Natural killer cell (primary cell): ENCODE measurements at regions not wholly inside any gene's neighbourhood (a gene's known extent, or its start where the extent isn't known, plus 50 kb on each side); places are given as distances from the start of the nearest gene placed in this dataset.

ENCODE experiments used
- ATAC-seq, 3 donors: fragments of 150-1000 bp in 2 of 3; fragments of 200-7000 bp in 1 of 3; cut with Tn5 transposase; 1 replicate in 1 of 3; 2 replicates in 2 of 3; pipeline ENCODE4 v1.10.0; 2021; ENCODE audit warnings: mild to moderate bottlenecking in 2 of 3, moderate library complexity in 2 of 3
- DNase-seq, 2 donors: peaks; one replicate each; pipeline versions ENCODE4 v3.0.0 to v3.0.0-alpha.2; 2013 to 2021; ENCODE audit warnings: mixed read lengths in 1 of 2
- H3K27ac ChIP-seq: one replicate; pipeline ENCODE4 v1.5.1; 2013; ENCODE audit warnings: mild to moderate bottlenecking, low read length
- H3K27me3 ChIP-seq: one replicate; pipeline ENCODE4 v1.6.1; 2013; ENCODE audit warnings: low read length; ENCODE audit not compliant: control insufficient read depth, insufficient read depth
- H3K36me3 ChIP-seq: one replicate; pipeline ENCODE4 v1.6.1; 2013; ENCODE audit warnings: low read length; ENCODE audit not compliant: control insufficient read depth, insufficient read depth
- H3K4me1 ChIP-seq: one replicate; pipeline ENCODE4 v1.6.1; 2013; ENCODE audit warnings: low read length; ENCODE audit not compliant: control insufficient read depth, insufficient read depth
- H3K4me3 ChIP-seq: one replicate; pipeline ENCODE4 v1.5.1; 2013; ENCODE audit warnings: low read length
- H3K9me3 ChIP-seq: one replicate; pipeline ENCODE4 v1.6.1; 2013; ENCODE audit warnings: low read length; ENCODE audit not compliant: control insufficient read depth, insufficient read depth
- H3K27ac Mint-ChIP-seq, 2 donors: one replicate each; pipeline ENCODE4 v1.8.0; 2022; ENCODE audit warnings: mild to moderate bottlenecking in 2 of 2, mixed read lengths in 2 of 2, moderate library complexity in 1 of 2
- H3K27me3 Mint-ChIP-seq, 2 donors: one replicate each; pipeline ENCODE4 v1.8.0; 2022; ENCODE audit warnings: low read depth in 2 of 2, mixed read lengths in 2 of 2
- H3K36me3 Mint-ChIP-seq: one replicate; pipeline ENCODE4 v1.8.0; 2022; ENCODE audit warnings: mixed read lengths
- H3K4me1 Mint-ChIP-seq, 2 donors: one replicate each; pipeline ENCODE4 v1.8.0; 2022; ENCODE audit warnings: mixed read lengths in 2 of 2
- H3K4me3 Mint-ChIP-seq: one replicate; pipeline ENCODE4 v1.8.0; 2022; ENCODE audit warnings: mild to moderate bottlenecking, moderate library complexity, mixed read lengths
- H3K9me3 Mint-ChIP-seq, 2 donors: one replicate each; pipeline ENCODE4 v1.8.0; 2022; ENCODE audit warnings: mixed read lengths in 2 of 2
- WGBS: methylation state at CpG from one replicate; pipeline ENCODE4 v1.1.7; 2013; ENCODE audit warnings: missing lambda C conversion rate; ENCODE audit not compliant: insufficient coverage; 5-methylcytosine and 5-hydroxymethylcytosine counted together
- intact Hi-C: fragments of 100-400 bp; cut with micrococcal nuclease; formaldehyde crosslinking; loops from one replicate; pipeline ENCODE4 v1.14.2; 2022
- TF ChIP-seq, protein P1 (sequence below): fragments of 200-600 bp; IDR thresholded peaks from one replicate; pipeline ENCODE4 v1.8.0; 2022; ENCODE audit warnings: antibody characterized with exemption

DNA sequence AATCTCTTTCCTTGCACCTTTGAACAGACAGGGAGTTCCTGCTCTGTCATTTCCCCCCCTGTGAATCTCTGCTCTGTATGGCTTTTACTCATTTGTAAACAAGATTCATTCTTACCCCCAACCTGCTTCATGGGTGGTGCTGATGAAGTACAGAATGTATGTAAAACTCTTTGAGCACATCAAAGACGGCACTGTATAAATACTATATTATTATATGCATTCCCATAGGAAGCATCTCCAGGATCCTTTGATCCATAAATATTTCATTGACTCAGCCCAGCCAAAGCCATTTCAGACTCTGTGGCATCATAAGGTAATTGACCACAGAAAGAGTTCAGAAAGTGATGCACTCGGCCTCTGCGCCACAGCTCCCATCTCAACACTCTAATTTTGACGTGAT lies 208.7 kb downstream of the EFNB2 start:
- TF ChIP-seq, protein P1, sequence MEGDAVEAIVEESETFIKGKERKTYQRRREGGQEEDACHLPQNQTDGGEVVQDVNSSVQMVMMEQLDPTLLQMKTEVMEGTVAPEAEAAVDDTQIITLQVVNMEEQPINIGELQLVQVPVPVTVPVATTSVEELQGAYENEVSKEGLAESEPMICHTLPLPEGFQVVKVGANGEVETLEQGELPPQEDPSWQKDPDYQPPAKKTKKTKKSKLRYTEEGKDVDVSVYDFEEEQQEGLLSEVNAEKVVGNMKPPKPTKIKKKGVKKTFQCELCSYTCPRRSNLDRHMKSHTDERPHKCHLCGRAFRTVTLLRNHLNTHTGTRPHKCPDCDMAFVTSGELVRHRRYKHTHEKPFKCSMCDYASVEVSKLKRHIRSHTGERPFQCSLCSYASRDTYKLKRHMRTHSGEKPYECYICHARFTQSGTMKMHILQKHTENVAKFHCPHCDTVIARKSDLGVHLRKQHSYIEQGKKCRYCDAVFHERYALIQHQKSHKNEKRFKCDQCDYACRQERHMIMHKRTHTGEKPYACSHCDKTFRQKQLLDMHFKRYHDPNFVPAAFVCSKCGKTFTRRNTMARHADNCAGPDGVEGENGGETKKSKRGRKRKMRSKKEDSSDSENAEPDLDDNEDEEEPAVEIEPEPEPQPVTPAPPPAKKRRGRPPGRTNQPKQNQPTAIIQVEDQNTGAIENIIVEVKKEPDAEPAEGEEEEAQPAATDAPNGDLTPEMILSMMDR, result no peak
- H3K36me3 ChIP-seq, result no peaks in the 10 kb centered on the region
- no peaks in the 10 kb centered on the region for H3K27me3 ChIP-seq
- peaks cover 4 to 10% of the 10 kb centered on the region in 2 donors for H3K9me3 Mint-ChIP-seq
- no peaks in the 10 kb centered on the region for H3K36me3 Mint-ChIP-seq
- no peaks in the 10 kb centered on the region for H3K4me1 Mint-ChIP-seq
- H3K4me3 Mint-ChIP-seq, result no peak overlapping the region
- no peak overlapping the region for H3K27ac Mint-ChIP-seq
- H3K9me3 ChIP-seq, result peaks cover 9% of the 10 kb centered on the region
- no peaks in the 10 kb centered on the region for H3K4me1 ChIP-seq
- DNase-seq (no peak), ATAC-seq (no peak)
- WGBS, result 91% methylated on average over 2 of the region's 4 CpGs
- intact Hi-C loops, result no loop called here
- no peak overlapping the region for H3K4me3 ChIP-seq
- H3K27me3 Mint-ChIP-seq, result no peaks in the 10 kb centered on the region
- no peak overlapping the region for H3K27ac ChIP-seq

DNA sequence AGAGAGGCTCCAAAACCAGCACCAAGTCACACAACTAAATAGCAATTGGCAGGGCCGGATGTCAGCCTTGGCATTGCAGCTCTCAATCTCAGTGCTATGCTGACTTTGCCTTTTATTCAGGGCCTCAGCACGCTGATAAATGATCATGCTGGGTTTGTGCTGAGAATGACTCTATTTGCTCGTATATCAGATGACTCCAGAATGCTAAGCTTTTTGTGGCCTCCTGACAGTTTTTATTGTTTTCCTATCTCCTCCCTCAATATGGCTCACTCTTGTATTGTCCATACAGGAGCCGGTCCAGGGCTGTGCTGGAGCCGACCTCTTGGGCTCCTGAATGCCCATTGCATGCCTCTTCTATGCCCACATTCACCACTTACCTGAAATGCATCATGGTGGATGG lies 211.0 kb downstream of the EFNB2 start:
- Histone ChIP-seq H3K9me3 (peaks cover 11% of the 10 kb centered on the region), H3K27ac (no peak overlapping the region), H3K4me3 (no peak overlapping the region), H3K4me1 (no peaks in the 10 kb centered on the region), H3K36me3 (no peaks in the 10 kb centered on the region), H3K27me3 (no peaks in the 10 kb centered on the region)
- ATAC-seq (no peak), DNase-seq (no peak)
- no peaks in the 10 kb centered on the region for H3K27me3 Mint-ChIP-seq
- no peaks in the 10 kb centered on the region for H3K36me3 Mint-ChIP-seq
- 88% methylated on average over 5 of the region's 5 CpGs for WGBS
- no peak overlapping the region for H3K4me3 Mint-ChIP-seq
- intact Hi-C loops, result no loop called here
- peaks cover 4 to 12% of the 10 kb centered on the region in 2 donors for H3K9me3 Mint-ChIP-seq
- H3K27ac Mint-ChIP-seq, result no peak overlapping the region
- TF ChIP-seq, protein P1, result no peak
- no peaks in the 10 kb centered on the region for H3K4me1 Mint-ChIP-seq

GRCh38 chr13:106322628-106323027 lies 212.8 kb downstream of the EFNB2 start:
- H3K27ac ChIP-seq, result no peak overlapping the region
- H3K4me1 ChIP-seq, result no peaks in the 10 kb centered on the region
- no peak overlapping the region for H3K4me3 Mint-ChIP-seq
- peaks cover 11% of the 10 kb centered on the region for H3K9me3 ChIP-seq
- no peak overlapping the region for H3K4me3 ChIP-seq
- intact Hi-C loops, result no loop called here
- TF ChIP-seq, protein P1, result no peak
- no peak for ATAC-seq
- H3K9me3 Mint-ChIP-seq, result peaks cover 4 to 12% of the 10 kb centered on the region in 2 donors
- no peaks in the 10 kb centered on the region for H3K36me3 Mint-ChIP-seq
- H3K27ac Mint-ChIP-seq, result no peak overlapping the region
- H3K27me3 Mint-ChIP-seq, result no peaks in the 10 kb centered on the region
- H3K4me1 Mint-ChIP-seq, result no peaks in the 10 kb centered on the region
- H3K36me3 ChIP-seq, result no peaks in the 10 kb centered on the region
- H3K27me3 ChIP-seq, result no peaks in the 10 kb centered on the region
- DNase-seq, result no peak

DNA sequence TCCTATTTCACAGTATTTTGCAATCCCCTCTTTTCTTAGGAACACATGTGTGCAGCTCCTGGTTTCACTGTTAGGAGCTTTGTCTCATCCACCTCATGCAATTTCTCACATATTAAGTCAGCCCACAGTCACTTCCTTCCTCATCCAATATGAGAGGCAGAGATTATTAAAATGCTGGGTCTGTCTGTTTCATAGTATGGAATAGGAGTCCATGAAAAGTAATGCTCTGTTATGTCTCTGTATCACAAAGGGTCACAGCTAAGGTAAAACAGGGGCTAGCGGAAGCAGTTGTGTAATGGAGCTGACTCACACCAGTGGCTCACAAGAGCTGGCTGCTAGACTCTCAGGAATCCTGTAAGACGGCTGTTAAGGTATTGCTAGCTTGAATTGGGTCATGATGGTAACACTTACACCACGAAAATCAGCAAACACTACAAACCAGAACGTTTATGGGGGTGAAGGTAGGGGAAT lies 216.5 kb downstream of the EFNB2 start:
- no peaks in the 10 kb centered on the region for H3K27me3 ChIP-seq
- no peak overlapping the region for H3K27ac ChIP-seq
- TF ChIP-seq, protein P1, result no peak
- intact Hi-C loops, result no loop called here
- Mint-ChIP-seq H3K27me3 (no peaks in the 10 kb centered on the region), H3K36me3 (no peaks in the 10 kb centered on the region), H3K9me3 (peaks cover 4 to 10% of the 10 kb centered on the region in 2 donors), H3K27ac (no peak overlapping the region), H3K4me1 (no peaks in the 10 kb centered on the region), H3K4me3 (no peak overlapping the region)
- ATAC-seq, result no peak
- no peak overlapping the region for H3K4me3 ChIP-seq
- H3K4me1 ChIP-seq, result no peaks in the 10 kb centered on the region
- DNase-seq, result no peak
- H3K9me3 ChIP-seq, result peaks cover 11% of the 10 kb centered on the region
- no peaks in the 10 kb centered on the region for H3K36me3 ChIP-seq
- WGBS, result 49% methylated on average over 2 of the region's 4 CpGs
